NCI-H2081 (cell line): ENCODE measurements at regions not wholly inside any gene's neighbourhood (a gene's known extent, or its start where the extent isn't known, plus 50 kb on each side); places are given as distances from the start of the nearest gene placed in this dataset.
"Not testable (repeated sequence)": the region's sequence is repeated elsewhere in the genome, so short reads cannot be mapped to it uniquely, and the experiment has no call there.

Experiments
- DNase-seq, 2 experiments: peaks; one replicate each; lab custom pipeline; 2025; lab: John Stamatoyannopoulos, UW

DNA sequence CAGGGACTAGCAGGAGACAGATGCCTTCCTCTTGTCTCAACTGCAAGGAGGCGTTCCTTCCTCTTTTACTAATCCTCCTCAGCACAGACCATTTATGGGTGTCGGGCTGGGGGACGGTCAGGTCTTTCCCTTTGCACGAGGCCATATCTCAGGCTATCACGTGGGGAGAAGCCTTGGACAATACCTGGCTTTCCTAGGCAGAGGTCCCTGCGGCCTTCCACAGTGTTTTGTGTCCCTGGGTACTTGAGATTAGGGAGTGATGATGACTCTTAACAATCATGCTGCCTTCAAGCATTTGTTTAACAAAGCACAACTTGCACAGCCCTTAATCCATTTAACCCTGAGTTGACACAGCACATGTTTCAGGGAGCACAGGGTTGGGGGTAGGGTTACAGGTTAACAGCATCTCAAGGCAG lies 1238.6 kb downstream of the OLFM4 start:
- not testable (repeated sequence) for DNase-seq

DNA sequence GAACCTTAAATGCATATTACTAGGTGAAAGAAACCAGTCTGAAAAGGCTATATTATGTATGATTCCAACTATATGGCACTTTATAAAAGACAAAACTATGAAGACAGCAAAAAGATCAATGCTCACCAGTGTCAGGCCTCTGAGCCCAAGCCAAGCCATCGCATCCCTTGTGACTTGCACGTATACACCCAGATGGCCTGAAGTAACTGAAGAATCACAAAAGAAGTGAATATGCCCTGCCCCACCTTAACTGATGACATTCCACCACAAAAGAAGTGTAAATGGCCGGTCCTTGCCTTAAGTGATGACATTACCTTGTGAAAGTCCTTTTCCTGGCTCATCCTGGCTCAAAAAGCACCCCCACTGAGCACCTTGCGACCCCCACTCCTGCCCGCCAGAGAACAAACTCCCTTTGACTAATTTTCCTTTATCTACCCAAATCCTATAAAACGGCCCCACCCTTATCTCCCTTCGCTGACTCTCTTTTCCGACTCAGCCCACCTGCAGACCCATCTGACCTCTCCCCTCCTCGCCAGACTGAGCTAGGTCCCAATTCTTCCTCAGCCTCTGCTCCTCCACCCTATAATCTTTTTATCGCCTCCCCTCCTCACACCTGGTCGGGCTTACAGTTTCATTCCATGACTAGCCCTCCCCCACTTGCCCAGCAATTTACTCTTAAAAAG lies 1239.5 kb downstream of the OLFM4 start:
- not testable (repeated sequence) for DNase-seq

- DNase-seq = no peak
These were observed 1258.6 kb downstream of the OLFM4 start for GRCh38 chr13:54287062-54287764.

DNA sequence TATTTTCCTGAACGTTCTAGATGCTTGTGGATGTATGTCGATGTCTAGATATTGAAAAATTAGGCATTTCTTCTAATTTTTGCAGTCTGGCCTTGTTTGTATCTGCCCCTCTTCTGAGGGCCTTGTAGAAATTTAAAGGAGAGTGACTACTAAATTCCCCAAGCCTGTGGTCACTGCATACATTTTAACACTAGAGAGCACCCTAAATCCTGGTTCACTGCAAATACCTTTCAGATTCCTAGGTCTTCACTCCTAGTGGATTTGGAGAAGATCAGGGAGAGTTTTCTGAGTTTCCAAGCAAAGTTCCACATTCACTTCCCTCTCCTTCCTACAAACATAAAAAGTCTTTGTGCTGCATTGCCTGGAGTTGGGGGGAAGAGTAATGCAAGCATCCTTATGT lies 1272.5 kb downstream of the OLFM4 start:
- DNase-seq = no peak

DNA sequence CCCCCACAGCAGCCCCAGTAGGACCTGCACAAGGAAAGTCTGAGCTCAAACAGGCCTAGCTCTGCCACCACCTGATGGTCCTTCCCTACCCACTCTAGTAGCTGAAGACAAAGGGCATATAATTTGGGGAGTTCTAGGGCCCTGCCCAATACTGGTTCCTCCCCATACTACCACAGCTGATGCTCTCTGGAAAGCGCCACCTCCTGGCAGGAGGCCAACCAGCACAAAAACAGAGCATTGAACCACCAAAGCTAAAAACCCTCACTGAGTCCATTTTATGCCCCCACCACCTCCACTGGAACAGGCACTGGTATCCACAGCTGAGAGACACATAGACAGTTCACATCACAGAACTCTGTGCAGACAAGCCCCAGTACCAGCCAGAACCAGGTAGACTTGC lies 1276.8 kb downstream of the OLFM4 start:
- DNase-seq = no peak

GRCh38 chr13:54312885-54313284 lies 1284.3 kb downstream of the OLFM4 start:
- no peak for DNase-seq

DNA sequence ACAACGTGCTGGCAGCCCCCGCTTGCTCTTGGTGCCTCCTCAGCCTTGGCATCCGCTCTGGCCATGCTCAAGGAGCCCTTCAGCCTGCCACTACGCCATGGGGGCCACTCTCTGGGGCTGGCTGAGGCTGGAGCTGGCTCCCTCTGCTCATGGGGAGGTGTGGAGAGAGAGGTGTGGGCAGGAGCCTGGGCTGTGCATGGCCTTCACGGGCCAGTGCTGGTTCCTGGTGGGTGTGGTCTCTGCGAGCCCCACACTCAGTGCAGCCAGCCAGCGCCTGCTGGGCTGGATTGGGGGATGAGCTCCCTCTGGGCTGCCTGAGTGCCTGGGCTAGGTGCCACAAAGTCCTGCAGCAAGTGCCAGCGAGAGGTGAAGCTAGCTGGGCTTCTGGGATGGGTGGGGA lies 1289.1 kb downstream of the OLFM4 start:
- DNase-seq = no peak

GRCh38 chr13:54337540-54337939 lies 1308.9 kb downstream of the OLFM4 start:
- DNase-seq = no peak

DNA sequence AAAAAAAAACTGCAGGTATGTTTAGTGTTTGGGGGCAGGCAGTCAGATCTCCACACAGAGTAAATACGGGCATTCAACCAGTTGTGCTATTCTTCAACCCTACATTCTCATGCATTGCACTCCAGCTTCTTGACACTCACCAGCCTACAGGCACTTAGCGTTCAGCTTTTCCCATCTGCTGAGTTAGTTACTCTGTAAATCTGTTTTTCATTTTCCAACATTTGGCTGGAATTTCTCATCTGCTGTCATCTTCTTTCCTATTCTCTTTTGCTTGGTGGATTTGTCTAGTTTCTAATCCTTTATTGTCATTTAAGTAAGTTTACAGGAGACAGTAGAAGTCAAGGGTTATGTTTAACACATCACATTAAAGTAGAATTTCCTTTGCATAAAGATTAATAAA lies 1318.9 kb downstream of the OLFM4 start:
- no peak for DNase-seq

GRCh38 chr13:54356209-54356608 lies 1327.6 kb downstream of the OLFM4 start:
- DNase-seq = no peak

GRCh38 chr13:54356849-54357248 lies 1328.2 kb downstream of the OLFM4 start:
- DNase-seq = no peak

DNA sequence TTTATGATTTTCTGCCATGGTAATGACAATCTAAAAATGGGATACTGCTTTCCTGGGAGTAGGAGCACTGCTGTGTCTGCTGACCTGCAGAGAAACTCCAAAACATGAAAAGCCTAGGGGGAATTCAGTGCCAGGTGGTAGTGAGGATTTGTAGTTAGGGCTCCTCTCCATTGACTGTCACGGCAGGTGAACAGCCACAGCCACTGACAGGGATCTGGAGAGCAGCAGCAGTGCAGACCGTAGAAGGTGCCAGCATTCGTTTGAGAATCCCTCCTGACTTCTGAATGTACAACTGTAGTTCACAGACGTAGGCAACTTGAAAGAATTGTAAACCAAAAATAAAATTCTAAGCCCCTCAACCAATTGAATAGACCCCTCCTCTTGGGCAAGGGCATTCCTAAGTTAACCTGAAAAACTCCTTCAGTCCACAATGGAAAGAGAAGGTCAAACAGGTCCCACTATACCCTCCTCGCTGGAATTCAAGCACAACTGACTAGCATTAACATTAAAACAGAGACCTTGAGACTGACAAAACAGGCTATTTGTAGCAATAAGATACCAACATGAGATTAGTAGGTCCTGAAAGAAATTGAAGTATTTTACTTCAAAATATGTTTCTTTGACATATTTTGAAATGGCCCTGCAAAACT lies 1328.8 kb downstream of the OLFM4 start:
- DNase-seq = no peak

GRCh38 chr13:54361460-54361859 lies 1332.8 kb downstream of the OLFM4 start:
- no peak for DNase-seq

- no peak for DNase-seq
These were observed 1338.1 kb downstream of the OLFM4 start for GRCh38 chr13:54366728-54367127.

DNA sequence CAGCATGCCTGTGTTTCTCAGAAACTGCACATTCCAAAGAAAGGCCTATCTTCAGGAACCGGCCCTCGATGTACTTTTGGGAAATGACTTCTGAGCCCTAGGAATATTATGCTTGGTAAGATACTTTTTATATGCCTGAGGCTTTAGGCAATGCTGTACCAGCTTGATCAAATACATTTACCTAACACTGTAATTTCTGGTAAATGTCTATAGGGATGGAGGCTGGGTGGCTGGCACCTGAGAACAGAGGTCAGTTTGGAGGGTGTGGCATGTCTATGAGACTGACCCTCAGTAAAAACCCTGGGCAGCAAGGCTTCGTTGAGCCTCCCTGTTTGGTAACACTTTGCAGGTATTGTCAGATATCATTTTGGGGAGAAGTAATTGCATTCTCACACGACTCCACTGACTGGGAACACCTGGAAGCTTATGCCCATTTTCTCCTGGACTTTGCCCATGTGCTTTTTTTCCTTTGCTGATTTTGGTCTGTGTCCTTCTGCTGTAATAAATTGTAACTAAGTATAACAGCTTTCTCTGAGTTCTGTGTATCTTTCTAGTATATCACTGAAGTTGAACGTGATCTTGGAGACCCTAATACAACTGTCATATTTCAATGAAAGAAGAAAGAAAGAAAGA lies 1339.1 kb downstream of the OLFM4 start:
- DNase-seq = no peak

GRCh38 chr13:54368387-54368786 lies 1339.8 kb downstream of the OLFM4 start:
- DNase-seq = no peak

GRCh38 chr13:54373211-54373610 lies 1344.6 kb downstream of the OLFM4 start:
- peak; percentile 60 to 69 for DNase-seq

GRCh38 chr13:54379461-54379860 lies 1350.8 kb downstream of the OLFM4 start:
- DNase-seq = no peak

- no peak for DNase-seq
These were observed 1355.0 kb downstream of the OLFM4 start for GRCh38 chr13:54383604-54384003.

DNA sequence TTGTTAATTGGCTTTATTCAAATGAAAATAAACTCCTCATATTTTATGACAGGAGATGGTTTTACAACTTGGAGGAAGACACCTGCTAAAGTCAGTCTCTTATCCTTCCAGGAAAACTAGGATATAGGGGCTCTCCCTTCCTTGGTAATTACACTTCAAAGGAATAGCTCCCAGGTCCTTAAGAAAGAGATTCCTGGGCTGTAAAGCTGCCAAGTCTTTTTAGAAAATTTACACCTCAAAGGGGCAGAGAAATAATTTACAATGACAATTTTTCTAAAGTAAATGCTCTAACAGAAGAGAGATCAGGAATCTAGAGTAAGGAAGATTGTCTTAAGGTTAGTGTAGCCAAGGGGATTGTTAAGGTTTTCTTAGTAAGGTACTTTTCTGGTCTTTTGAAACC lies 1359.0 kb downstream of the OLFM4 start:
- no peak for DNase-seq

DNA sequence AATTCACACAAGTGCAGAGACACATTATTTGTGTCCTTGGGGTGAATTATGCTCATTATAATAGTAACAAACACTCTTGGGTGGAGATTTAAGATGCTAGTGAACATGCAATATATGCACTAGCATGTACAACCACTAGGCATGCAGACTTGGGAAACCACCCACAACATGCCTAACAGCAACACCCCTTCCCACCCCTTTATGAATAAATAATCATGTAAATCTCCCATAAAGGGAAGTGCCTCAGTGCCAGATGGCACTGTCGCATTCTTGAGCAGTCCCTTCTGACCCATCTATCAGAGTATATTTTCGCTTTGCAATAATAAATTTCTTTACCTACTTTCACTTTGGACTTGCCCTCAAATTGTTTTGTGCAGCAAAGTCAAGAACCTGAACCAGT lies 1362.2 kb downstream of the OLFM4 start:
- no peak for DNase-seq

- DNase-seq = no peak
These were observed 1365.6 kb downstream of the OLFM4 start for GRCh38 chr13:54394085-54394700.
